H1 (cell line): ENCODE measurements at regions not wholly inside any gene's neighbourhood (a gene's known extent, or its start where the extent isn't known, plus 50 kb on each side); places are given as distances from the start of the nearest gene placed in this dataset.

Source experiments
- CTCF ChIA-PET: fragments of 300-600 bp; sonication (Branson Sonifier 250); formaldehyde crosslinking; loops from one replicate; lab custom pipeline; 2021; ENCODE audit not compliant: partially characterized antibody; lab: Charles Lee
- POLR2A ChIA-PET: fragments of 300-600 bp; sonication (Branson Sonifier 250); formaldehyde crosslinking; loops from one replicate; lab custom pipeline; 2021; ENCODE audit warnings: inconsistent platforms; ENCODE audit not compliant: partially characterized antibody; lab: Charles Lee
- DNase-seq, 2 experiments: peaks; one replicate each; pipeline versions ENCODE4 v3.0.0 to v3.0.0-alpha.2; 2010 to 2022; ENCODE audit warnings: low spot score in 2 of 2, low read depth in 1 of 2, mixed read lengths in 1 of 2
- FAIRE-seq: peaks from 2 replicates; lab custom pipeline; 2011; peaks lifted over from hg19 to GRCh38; lab: Jason Lieb, UNC
- H2AFZ ChIP-seq: 2 replicates; pipeline ENCODE4 v1.8.1; 2012; ENCODE audit warnings: low read length, inconsistent platforms
- H2AK5ac ChIP-seq: 2 replicates; pipeline ENCODE4 v1.6.1; 2013; ENCODE audit warnings: low read depth, low read length
- H2BK120ac ChIP-seq: replicated peaks from 2 replicates; pipeline ENCODE3; 2013; ENCODE audit warnings: low read depth, low read length, inconsistent platforms
- H2BK12ac ChIP-seq: 2 replicates; pipeline ENCODE4 v1.6.1; 2013; ENCODE audit warnings: low read depth, low read length
- H2BK15ac ChIP-seq: 2 replicates; pipeline ENCODE4 v1.6.1; 2013; ENCODE audit warnings: low read length
- H2BK20ac ChIP-seq: 2 replicates; pipeline ENCODE4 v1.6.1; 2013; ENCODE audit warnings: low read length
- H2BK5ac ChIP-seq: 2 replicates; pipeline ENCODE4 v1.6.1; 2013; ENCODE audit warnings: low read depth, low read length
- H3K14ac ChIP-seq: 2 replicates; pipeline ENCODE4 v1.6.1; 2013; ENCODE audit warnings: inconsistent platforms; ENCODE audit not compliant: insufficient read length
- H3K18ac ChIP-seq: 2 replicates; pipeline ENCODE4 v1.6.1; 2013; ENCODE audit warnings: low read length; ENCODE audit errors: extremely low read depth
- H3K23ac ChIP-seq: 2 replicates; pipeline ENCODE4 v1.6.1; 2013; ENCODE audit warnings: inconsistent platforms; ENCODE audit not compliant: insufficient read length
- H3K23me2 ChIP-seq: 2 replicates; pipeline ENCODE4 v1.6.1; 2013; ENCODE audit warnings: low read depth, low read length
- H3K27ac ChIP-seq: 2 replicates; pipeline ENCODE4 v1.6.1; 2011; ENCODE audit warnings: low read depth, low read length, inconsistent platforms
- H3K27me3 ChIP-seq, 4 experiments: replicated peaks in 1 of 4; 1 replicate in 1 of 4; 2 replicates in 3 of 4; pipeline versions ENCODE4 v1.6.1 to v1.8.1; 2011 to 2013; ENCODE audit warnings: low read length in 3 of 4, mild to moderate bottlenecking in 3 of 4, inconsistent platforms in 2 of 4, mixed read lengths in 2 of 4, moderate library complexity in 1 of 4; ENCODE audit not compliant: control insufficient read depth in 3 of 4, insufficient read depth in 3 of 4; ENCODE audit errors: extremely low read depth in 1 of 4
- H3K36me3 ChIP-seq, 4 experiments: 2 replicates each; pipeline versions ENCODE4 v1.6.1 to v1.8.1; 2011 to 2013; ENCODE audit warnings: mild to moderate bottlenecking in 4 of 4, low read length in 3 of 4, moderate library complexity in 2 of 4, control low read depth in 1 of 4, inconsistent platforms in 1 of 4; ENCODE audit not compliant: insufficient read depth in 4 of 4, control insufficient read depth in 2 of 4
- H3K4ac ChIP-seq: replicated peaks from 2 replicates; pipeline ENCODE3; 2013; ENCODE audit warnings: low read length, low read depth, mixed read lengths, inconsistent platforms; ENCODE audit not compliant: insufficient read length
- H3K4me1 ChIP-seq, 4 experiments: replicated peaks in 1 of 4; 1 replicate in 1 of 4; 2 replicates in 3 of 4; pipeline versions ENCODE4 v1.6.1 to v1.8.1; 2011 to 2013; ENCODE audit warnings: low read length in 3 of 4, inconsistent platforms in 2 of 4, mixed read lengths in 1 of 4; ENCODE audit not compliant: insufficient read depth in 4 of 4, control insufficient read depth in 3 of 4
- H3K4me2 ChIP-seq, 2 experiments: 2 replicates each; pipeline versions ENCODE4 v1.6.1 to v1.8.1; 2011 to 2013; ENCODE audit warnings: low read depth in 2 of 2, low read length in 2 of 2, control low read depth in 1 of 2, inconsistent platforms in 1 of 2, mild to moderate bottlenecking in 1 of 2; ENCODE audit not compliant: insufficient read depth in 1 of 2
- H3K4me3 ChIP-seq, 4 experiments: fragments of 200-600, 300-600 bp in 1 of 4; sonication (generic), shearing (Covaris generic), sonication (Bioruptor Twin) in 1 of 4; 2 replicates each; pipeline versions ENCODE4 v1.5.1 to v1.8.1; 2011 to 2016; ENCODE audit warnings: low read length in 4 of 4, low read depth in 3 of 4, control low read depth in 2 of 4, inconsistent platforms in 2 of 4, mild to moderate bottlenecking in 2 of 4, mixed read lengths in 1 of 4, moderate library complexity in 1 of 4; ENCODE audit not compliant: insufficient read depth in 2 of 4; ENCODE audit errors: extremely low read depth in 1 of 4
- H3K56ac ChIP-seq: replicated peaks from 2 replicates; pipeline ENCODE3; 2013; ENCODE audit warnings: low read depth, mild to moderate bottlenecking, mixed read lengths, low read length, inconsistent platforms; ENCODE audit not compliant: insufficient read length
- H3K79me1 ChIP-seq: 2 replicates; pipeline ENCODE4 v1.6.1; 2013; ENCODE audit warnings: low read depth, low read length, control low read depth
- H3K79me2 ChIP-seq, 2 experiments: 2 replicates each; pipeline versions ENCODE4 v1.6.1 to v1.8.1; 2012 to 2013; ENCODE audit warnings: low read length in 2 of 2, mild to moderate bottlenecking in 2 of 2, inconsistent platforms in 1 of 2; ENCODE audit not compliant: insufficient read depth in 2 of 2, control insufficient read depth in 1 of 2
- H3K9ac ChIP-seq, 4 experiments: replicated peaks in 1 of 4; 1 replicate in 1 of 4; 2 replicates in 3 of 4; pipeline versions ENCODE4 v1.6.1 to v1.8.1; 2011 to 2013; ENCODE audit warnings: low read depth in 3 of 4, low read length in 3 of 4, control low read depth in 2 of 4, mild to moderate bottlenecking in 2 of 4, moderate library complexity in 2 of 4, inconsistent platforms in 1 of 4; ENCODE audit errors: extremely low read depth in 1 of 4
- H3K9me3 ChIP-seq, 2 experiments: 2 replicates each; pipeline versions ENCODE4 v1.6.1 to v1.8.1; 2012 to 2013; ENCODE audit warnings: mild to moderate bottlenecking in 2 of 2, moderate library complexity in 2 of 2, control low read depth in 1 of 2, inconsistent platforms in 1 of 2, low read depth in 1 of 2, low read length in 1 of 2, mixed read lengths in 1 of 2; ENCODE audit not compliant: insufficient read depth in 2 of 2
- H4K20me1 ChIP-seq, 2 experiments: replicated peaks in 1 of 2; 2 replicates each; pipeline versions ENCODE3 to v1.8.1; 2011 to 2013; ENCODE audit warnings: inconsistent platforms in 2 of 2, low read length in 2 of 2, mild to moderate bottlenecking in 1 of 2; ENCODE audit not compliant: insufficient read depth in 2 of 2, control insufficient read depth in 1 of 2
- H4K5ac ChIP-seq: 2 replicates; pipeline ENCODE4 v1.6.1; 2013; ENCODE audit warnings: low read length, low read depth, mixed read lengths, inconsistent platforms; ENCODE audit not compliant: insufficient read length
- H4K8ac ChIP-seq: 2 replicates; pipeline ENCODE4 v1.8.0; 2013; ENCODE audit warnings: mild to moderate bottlenecking, moderate library complexity, low read length, inconsistent platforms; ENCODE audit not compliant: insufficient read depth; ENCODE audit errors: extremely low read depth
- H4K91ac ChIP-seq: replicated peaks from 2 replicates; pipeline ENCODE3; 2013; ENCODE audit warnings: low read length, mixed read lengths, inconsistent platforms; ENCODE audit not compliant: insufficient read length
- ASH2L ChIP-seq: fragments of 200-600, 300-600 bp; sonication (generic); IDR thresholded peaks from one replicate; pipeline ENCODE4 v1.7.1; 2017; ENCODE audit warnings: low read length
- CBX5 ChIP-seq: fragments of 300-800, 300-1000 bp; sonication (generic); IDR thresholded peaks from 2 replicates; pipeline ENCODE4 v1.7.1; 2016; ENCODE audit warnings: antibody characterized with exemption, low read length, low read depth
- EP300 ChIP-seq, 2 experiments: IDR thresholded peaks; 1 replicate in 1 of 2; 2 replicates in 1 of 2; pipeline ENCODE4 v1.6.1; 2011 to 2012; ENCODE audit warnings: low read depth in 2 of 2, low read length in 2 of 2, mild to moderate bottlenecking in 2 of 2, borderline replicate concordance in 1 of 2, inconsistent platforms in 1 of 2, moderate library complexity in 1 of 2
- EZH2 ChIP-seq: fragments of 200-600 bp; sonication (generic); IDR thresholded peaks from 2 replicates; pipeline ENCODE4 v1.7.1; 2012; ENCODE audit warnings: low read depth, mild to moderate bottlenecking, moderate library complexity, low read length, inconsistent platforms; ENCODE audit not compliant: severe bottlenecking
- HDAC2 ChIP-seq, 2 experiments: fragments of 300-600 bp in 1 of 2; sonication (generic) in 1 of 2; IDR thresholded peaks; 2 replicates each; pipeline ENCODE4 v1.6.1; 2011 to 2012; ENCODE audit warnings: low read depth in 2 of 2, low read length in 2 of 2, mild to moderate bottlenecking in 2 of 2, moderate library complexity in 2 of 2, borderline replicate concordance in 1 of 2, inconsistent platforms in 1 of 2
- TAF7 ChIP-seq: optimal IDR thresholded peaks from 2 replicates; pipeline ENCODE3; 2011; ENCODE audit warnings: low read depth, mild to moderate bottlenecking, inconsistent platforms, low read length, moderate library complexity, borderline replicate concordance
- WGBS, 2 experiments: shearing (Covaris generic) in 1 of 2; methylation state at CpG; one replicate each; pipeline versions ENCODE4 v1.1.6 to v1.1.7; 2013 to 2015; ENCODE audit warnings: low lambda C conversion rate in 2 of 2, mixed read lengths in 2 of 2, inconsistent platforms in 1 of 2, low coverage in 1 of 2, missing lambda C conversion rate in 1 of 2; ENCODE audit not compliant: insufficient replicate concordance in 2 of 2, insufficient coverage in 1 of 2, insufficient read length in 1 of 2; ENCODE audit errors: extremely low coverage in 1 of 2, missing lambda C conversion rate in 1 of 2; 5-methylcytosine and 5-hydroxymethylcytosine counted together
- TF ChIP-seq, protein P1 (sequence below): IDR thresholded peaks from 2 replicates; pipeline ENCODE4 v1.6.1; 2012; ENCODE audit warnings: inconsistent platforms

DNA sequence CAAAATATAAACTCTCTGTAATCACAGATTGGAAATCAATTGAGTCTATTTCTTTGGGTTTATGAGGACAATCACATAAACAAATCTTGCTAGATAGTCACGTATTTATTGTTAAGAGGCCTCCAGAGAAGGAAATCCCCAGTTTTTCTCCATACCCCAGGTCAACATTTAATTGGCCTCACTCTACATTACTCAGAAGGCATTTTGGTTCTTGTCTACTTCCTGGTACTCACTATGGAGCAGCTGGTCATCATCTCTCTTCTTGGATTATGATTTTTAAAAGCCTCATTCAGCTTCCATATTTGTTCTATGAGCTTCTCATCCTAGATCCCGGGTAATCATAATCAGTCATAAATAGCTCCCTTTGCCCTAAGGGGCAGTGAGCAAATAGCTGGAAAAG, 81.6 kb upstream of the LNX1 start:
- Histone ChIP-seq H3K14ac (no peak overlapping the region), H2AK5ac (no peak overlapping the region), H2BK5ac (no peak overlapping the region), H2BK20ac (no peak overlapping the region), H3K4me1 (no peaks in the 10 kb centered on the region), H4K91ac (no peak overlapping the region), H2BK12ac (no peak overlapping the region), H3K23ac (no peak overlapping the region), H3K9ac (no peak overlapping the region), H3K27ac (no peak overlapping the region), H3K79me1 (no peaks in the 10 kb centered on the region), H3K9me3 (no peaks in the 10 kb centered on the region), H4K8ac (no peak overlapping the region), H2BK120ac (no peak overlapping the region), H4K20me1 (no peaks in the 10 kb centered on the region), H3K56ac (no peak overlapping the region), H3K79me2 (no peaks in the 10 kb centered on the region), H4K5ac (no peak overlapping the region), H3K36me3 (no peaks in the 10 kb centered on the region), H2AFZ (no peak overlapping the region), H3K18ac (no peak overlapping the region), H3K4me2 (no peak overlapping the region), H3K4ac (no peak overlapping the region), H2BK15ac (no peak overlapping the region), H3K23me2 (no peaks in the 10 kb centered on the region), H3K27me3 (no peaks in the 10 kb centered on the region), H3K4me3 (no peak overlapping the region)
- WGBS, 2 experiments, result 94% methylated on average over 2 of the region's 2 CpGs; no CpG with 5 or more reads in 1 of the 2 experiments
- FAIRE-seq, result no peak
- ChIA-PET CTCF (interaction anchor here (0.8 to 1.3 kb wide), 5 partner anchors 11 to 657 kb away, joined by 3 to 7 read pairs (median 3); no protein-coding TSS in a partner anchor), POLR2A (no interaction called here)
- no peak for DNase-seq
- TF ChIP-seq TAF7 (no peak), HDAC2 (IDR thresholded peaks at IDR 0.05; ENCODE audit: borderline replicate concordance in 1 of 2, low read depth in 2 of 2, low read length in 2 of 2) (no peak), EP300 (IDR thresholded peaks at IDR 0.05; ENCODE audit: borderline replicate concordance in 1 of 2, low read depth in 2 of 2, low read length in 2 of 2) (no peak), CBX5 (no peak), EZH2 (no peak), ASH2L (no peak)
- TF ChIP-seq, protein P1, sequence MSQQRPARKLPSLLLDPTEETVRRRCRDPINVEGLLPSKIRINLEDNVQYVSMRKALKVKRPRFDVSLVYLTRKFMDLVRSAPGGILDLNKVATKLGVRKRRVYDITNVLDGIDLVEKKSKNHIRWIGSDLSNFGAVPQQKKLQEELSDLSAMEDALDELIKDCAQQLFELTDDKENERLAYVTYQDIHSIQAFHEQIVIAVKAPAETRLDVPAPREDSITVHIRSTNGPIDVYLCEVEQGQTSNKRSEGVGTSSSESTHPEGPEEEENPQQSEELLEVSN, result no peak
